ENCODE measurements at regions not wholly inside any gene's neighbourhood (a gene's known extent, or its start where the extent isn't known, plus 50 kb on each side); places are given as distances from the start of the nearest gene placed in this dataset.
"Not testable (repeated sequence)": the region's sequence is repeated elsewhere in the genome, so short reads cannot be mapped to it uniquely, and the experiment has no call there.

GRCh38 chr22:48718818-48719500 is 1108.7 kb downstream of the BRD1 start:
- no peak for DNase-seq

- no peak for DNase-seq
Observed at GRCh38 chr22:48717883-48718817, 1109.5 kb downstream of the BRD1 start.

GRCh38 chr22:48717076-48717810 is 1110.4 kb downstream of the BRD1 start:
- no peak for DNase-seq

GRCh38 chr22:48716154-48716553 is 1111.5 kb downstream of the BRD1 start:
- not testable (repeated sequence) for DNase-seq

GRCh38 chr22:48715511-48715910 is 1112.2 kb downstream of the BRD1 start:
- no peak for DNase-seq

GRCh38 chr22:48714231-48714630 is 1113.4 kb downstream of the BRD1 start:
- no peak for DNase-seq

GRCh38 chr22:48713272-48714205 is 1114.1 kb downstream of the BRD1 start:
- no peak for DNase-seq

GRCh38 chr22:48712558-48713271 is 1115.0 kb downstream of the BRD1 start:
- no peak for DNase-seq

GRCh38 chr22:48711669-48712068 is 1116.0 kb downstream of the BRD1 start:
- no peak for DNase-seq

- DNase-seq: no peak
Observed at GRCh38 chr22:48711031-48711431, 1116.6 kb downstream of the BRD1 start.

GRCh38 chr22:48710410-48710809 is 1117.3 kb downstream of the BRD1 start:
- DNase-seq: no peak

- DNase-seq: no peak
Observed at GRCh38 chr22:48709976-48710375, 1117.7 kb downstream of the BRD1 start.

- DNase-seq: no peak
Observed at GRCh38 chr22:48709453-48709852, 1118.2 kb downstream of the BRD1 start.

GRCh38 chr22:48708558-48709245 is 1119.0 kb downstream of the BRD1 start:
- DNase-seq: no peak

- no peak for DNase-seq
Observed at GRCh38 chr22:48707763-48708557, 1119.7 kb downstream of the BRD1 start.

GRCh38 chr22:48706934-48707762 is 1120.5 kb downstream of the BRD1 start:
- no peak for DNase-seq

GRCh38 chr22:48705917-48706605 is 1121.6 kb downstream of the BRD1 start:
- no peak for DNase-seq

GRCh38 chr22:48705159-48705916 is 1122.3 kb downstream of the BRD1 start:
- DNase-seq: no peak
